Epithelial cell of esophagus (primary cell): ENCODE measurements at regions not wholly inside any gene's neighbourhood (a gene's known extent, or its start where the extent isn't known, plus 50 kb on each side); places are given as distances from the start of the nearest gene placed in this dataset.
A peak's percentile ranks its signal among the peaks of the same experiment; 100 is the strongest.

ENCODE experiments used
- DNase-seq: peaks from one replicate; pipeline ENCODE4 v3.0.0; 2010; ENCODE audit warnings: low read depth
- H3K4me3 ChIP-seq: 2 replicates; pipeline ENCODE4 v1.5.1; 2011; ENCODE audit warnings: mild to moderate bottlenecking, low read length, control low read depth
- TF ChIP-seq, protein P1 (sequence below): IDR thresholded peaks from 2 replicates; pipeline ENCODE4 v1.5.1; 2011; ENCODE audit warnings: low read depth, mild to moderate bottlenecking, low read length, control low read depth, inconsistent platforms; ENCODE audit not compliant: insufficient read depth; ENCODE audit errors: missing control alignments

DNA sequence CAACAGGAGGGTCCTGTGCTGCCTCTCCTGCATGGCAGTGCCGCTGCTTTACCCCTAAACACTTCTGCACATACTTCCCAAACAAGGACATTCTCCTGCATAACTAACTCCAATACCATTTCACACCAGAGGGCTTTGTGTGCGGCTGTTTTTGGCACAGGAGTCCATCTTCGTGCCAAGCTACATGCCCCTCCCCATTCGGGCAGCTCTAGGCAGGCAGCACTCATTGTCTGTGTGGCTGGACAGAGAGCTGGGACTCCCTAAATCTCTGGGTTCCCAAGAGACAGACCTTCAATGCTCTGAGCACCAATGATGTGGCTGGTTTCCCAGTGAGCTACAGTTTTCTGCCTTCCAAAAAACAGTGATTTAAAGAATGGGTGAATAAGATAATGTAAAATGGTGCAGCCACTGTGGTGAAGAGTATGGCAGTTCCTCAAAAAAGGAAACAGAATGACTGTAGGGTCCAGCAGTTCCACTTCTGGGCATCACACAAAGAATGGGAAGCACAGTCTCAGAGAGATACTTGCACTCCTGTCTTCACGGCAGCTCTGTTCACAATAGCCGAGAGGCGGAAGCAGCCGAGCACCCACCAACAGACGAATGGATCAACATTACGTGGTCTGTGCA is 80.3 kb upstream of the DUSP22 start:
- TF ChIP-seq, protein P1, sequence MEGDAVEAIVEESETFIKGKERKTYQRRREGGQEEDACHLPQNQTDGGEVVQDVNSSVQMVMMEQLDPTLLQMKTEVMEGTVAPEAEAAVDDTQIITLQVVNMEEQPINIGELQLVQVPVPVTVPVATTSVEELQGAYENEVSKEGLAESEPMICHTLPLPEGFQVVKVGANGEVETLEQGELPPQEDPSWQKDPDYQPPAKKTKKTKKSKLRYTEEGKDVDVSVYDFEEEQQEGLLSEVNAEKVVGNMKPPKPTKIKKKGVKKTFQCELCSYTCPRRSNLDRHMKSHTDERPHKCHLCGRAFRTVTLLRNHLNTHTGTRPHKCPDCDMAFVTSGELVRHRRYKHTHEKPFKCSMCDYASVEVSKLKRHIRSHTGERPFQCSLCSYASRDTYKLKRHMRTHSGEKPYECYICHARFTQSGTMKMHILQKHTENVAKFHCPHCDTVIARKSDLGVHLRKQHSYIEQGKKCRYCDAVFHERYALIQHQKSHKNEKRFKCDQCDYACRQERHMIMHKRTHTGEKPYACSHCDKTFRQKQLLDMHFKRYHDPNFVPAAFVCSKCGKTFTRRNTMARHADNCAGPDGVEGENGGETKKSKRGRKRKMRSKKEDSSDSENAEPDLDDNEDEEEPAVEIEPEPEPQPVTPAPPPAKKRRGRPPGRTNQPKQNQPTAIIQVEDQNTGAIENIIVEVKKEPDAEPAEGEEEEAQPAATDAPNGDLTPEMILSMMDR, result no peak
- H3K4me3 ChIP-seq, result no peak overlapping the region
- no peak for DNase-seq

DNA sequence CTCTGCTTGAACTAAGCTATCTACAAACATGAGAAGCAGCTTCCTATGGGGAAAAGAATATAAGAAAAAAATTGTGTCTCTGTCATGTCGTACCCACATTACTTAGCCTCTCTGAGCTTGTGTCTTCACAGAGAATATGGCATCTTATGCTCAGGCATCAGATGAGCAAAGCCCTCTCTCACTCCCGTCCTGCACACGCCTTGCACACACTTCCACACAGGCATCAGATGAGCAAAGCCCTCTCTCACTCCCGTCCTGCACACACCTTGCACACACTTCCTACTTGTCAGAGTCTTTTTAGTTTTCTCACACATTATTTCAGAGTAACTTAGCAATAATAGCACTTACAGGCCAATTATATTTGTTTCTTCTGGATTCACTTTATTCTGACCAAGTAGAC is 79.0 kb upstream of the DUSP22 start:
- H3K4me3 ChIP-seq, result no peak overlapping the region
- DNase-seq, result no peak
- TF ChIP-seq, protein P1, result no peak

DNA sequence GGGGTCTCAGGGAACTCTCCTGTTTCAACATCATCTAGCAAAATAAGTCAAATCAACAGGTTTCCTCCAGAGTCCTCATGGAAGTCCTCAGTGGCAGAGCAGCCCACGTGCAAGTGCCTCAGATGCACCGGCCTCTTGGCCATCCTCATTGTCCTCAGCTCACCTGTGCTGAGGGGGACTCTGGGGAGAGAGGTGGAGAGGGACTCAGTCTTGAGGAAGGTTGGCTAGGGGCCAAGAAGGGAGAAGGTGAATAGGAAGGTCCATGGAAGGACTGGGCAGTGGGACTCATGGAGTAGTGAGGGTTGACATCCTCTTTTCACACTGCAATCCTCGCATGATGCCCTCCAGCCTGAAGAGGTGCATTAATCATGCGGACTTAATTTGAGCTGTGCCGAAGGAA is 77.9 kb upstream of the DUSP22 start:
- no peak for DNase-seq
- TF ChIP-seq, protein P1, result no peak
- no peak overlapping the region for H3K4me3 ChIP-seq

DNA sequence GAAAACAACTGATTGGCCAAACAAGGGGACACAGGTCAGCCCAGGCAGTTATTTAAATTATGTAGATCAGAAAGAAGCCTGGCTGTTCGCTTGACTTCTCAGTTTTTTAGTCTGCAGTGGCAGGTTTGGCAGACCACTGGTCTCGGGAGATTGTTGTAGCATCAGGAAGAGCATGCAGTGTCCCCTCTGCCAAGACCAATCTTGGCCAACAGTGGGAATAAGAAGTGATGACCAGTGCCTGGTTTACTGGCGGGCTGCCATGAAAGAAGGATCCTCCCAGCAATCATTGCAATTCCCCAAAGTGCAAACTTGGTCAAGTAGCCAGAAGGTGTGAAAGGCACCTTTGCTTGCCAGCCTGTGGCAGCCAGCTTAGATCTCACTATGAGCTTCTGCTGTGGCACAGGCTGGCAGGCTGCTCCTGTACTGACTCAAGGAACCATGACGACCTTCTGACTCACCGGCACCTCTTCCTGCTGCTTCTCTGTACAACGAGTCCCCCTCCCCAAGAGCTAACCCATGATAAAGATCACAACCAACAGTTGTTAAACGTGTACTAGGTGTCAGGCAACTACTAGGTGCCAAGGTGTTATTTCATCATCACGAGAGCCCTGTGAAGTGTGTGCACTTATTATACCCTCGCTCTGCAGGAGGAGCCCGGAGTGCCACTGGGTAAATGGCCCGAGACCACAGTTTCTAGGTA is 76.8 kb upstream of the DUSP22 start:
- DNase-seq, result peak; percentile 80
- TF ChIP-seq, protein P1, result no peak
- no peak overlapping the region for H3K4me3 ChIP-seq

DNA sequence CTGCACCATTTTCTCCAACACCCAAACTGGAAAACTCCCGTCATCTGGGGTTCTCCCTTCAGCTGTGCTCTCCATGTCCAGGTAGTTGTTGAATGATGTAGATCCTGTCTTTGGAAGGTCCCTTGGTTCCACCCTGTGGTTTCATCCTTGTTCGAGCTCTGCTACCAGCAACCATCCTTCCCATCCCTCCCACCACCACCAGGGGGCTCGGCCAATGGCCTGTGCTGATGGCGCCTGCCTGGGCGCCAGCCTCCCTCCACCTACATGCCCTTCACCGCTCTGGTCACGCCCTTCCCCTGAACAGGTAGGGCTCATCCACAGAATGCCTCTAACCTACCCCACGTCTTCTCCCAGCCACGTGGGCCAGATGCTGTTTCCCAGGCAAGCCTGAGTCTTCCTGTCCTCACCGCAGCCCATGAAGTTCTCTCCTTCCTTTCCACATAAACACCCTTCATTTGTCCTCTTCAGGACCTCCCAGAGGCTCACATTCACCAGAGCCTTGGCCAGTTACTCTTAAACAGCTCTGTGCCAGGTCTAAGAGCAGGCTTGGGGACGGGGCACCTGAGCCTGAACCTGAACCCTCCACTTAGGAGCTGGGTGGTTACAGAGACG is 75.1 kb upstream of the DUSP22 start:
- H3K4me3 ChIP-seq, result no peak overlapping the region
- TF ChIP-seq, protein P1, result peak; percentile 48
- no peak for DNase-seq

DNA sequence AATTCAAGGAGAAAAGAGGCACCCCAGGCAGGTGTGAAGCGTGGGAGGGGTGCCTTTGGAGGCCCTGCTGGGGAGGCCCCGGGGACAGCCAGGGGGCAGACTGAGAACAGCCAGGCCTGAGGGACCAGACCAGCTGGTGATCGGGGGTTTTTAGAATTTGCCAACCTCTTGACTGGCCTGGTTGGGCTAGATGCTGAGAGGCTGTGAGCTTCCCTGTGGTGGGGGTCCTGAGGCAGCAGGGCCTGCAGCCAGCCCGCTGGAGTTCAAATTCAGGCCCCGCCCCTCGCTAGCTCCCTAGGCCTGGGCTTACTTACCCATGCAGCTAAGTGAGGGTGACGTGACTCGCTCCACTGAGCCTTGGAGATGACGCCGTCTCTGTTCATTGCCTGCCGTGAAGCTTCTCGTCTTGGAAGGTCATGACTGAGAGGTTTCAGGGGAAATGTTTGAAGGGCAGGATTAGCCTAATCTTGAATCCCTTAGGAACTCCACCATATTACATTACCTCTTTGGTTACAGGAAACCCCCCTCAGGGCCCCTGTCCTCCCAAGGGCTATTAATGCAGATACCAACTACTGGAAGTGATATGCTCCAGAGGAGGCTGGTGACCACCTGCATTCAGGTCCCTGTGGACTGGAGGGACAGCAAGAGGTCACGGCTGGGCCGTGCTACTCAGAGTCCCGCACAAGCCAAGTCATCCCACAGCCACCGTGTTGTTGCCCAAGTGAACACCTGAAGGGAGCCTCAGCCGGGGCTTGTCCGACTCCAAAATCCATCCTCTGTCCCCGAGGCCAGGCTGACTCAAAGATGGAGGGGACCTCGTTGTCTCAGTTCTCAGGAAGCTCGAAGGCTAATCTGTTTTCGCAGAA is 73.9 kb upstream of the DUSP22 start:
- TF ChIP-seq, protein P1, result no peak
- H3K4me3 ChIP-seq, result no peak overlapping the region
- DNase-seq, result no peak
